GM21423 (cell line): ENCODE measurements at regions not wholly inside any gene's neighbourhood (a gene's known extent, or its start where the extent isn't known, plus 50 kb on each side); places are given as distances from the start of the nearest gene placed in this dataset.
A peak's percentile ranks its signal among the peaks of the same experiment; 100 is the strongest.

Experiments
- ATAC-seq: cut with Tn5 transposase; IDR thresholded peaks from one replicate; pipeline ENCODE4 v1.9.1; 2021; ENCODE audit warnings: mild to moderate bottlenecking, moderate library complexity; ENCODE audit not compliant: unreplicated experiment

- ATAC-seq: no peak
These were observed 281.1 kb upstream of the GRIP1 start for GRCh38 chr12:66960006-66960405.

GRCh38 chr12:66960704-66961690 lies 282.1 kb upstream of the GRIP1 start:
- ATAC-seq: no peak

GRCh38 chr12:66962290-66962689 lies 283.4 kb upstream of the GRIP1 start:
- no peak for ATAC-seq

GRCh38 chr12:66963901-66964300 lies 285.0 kb upstream of the GRIP1 start:
- ATAC-seq: no peak

- no peak for ATAC-seq
These were observed 285.8 kb upstream of the GRIP1 start for GRCh38 chr12:66964629-66965028.

GRCh38 chr12:66965621-66966020 lies 286.7 kb upstream of the GRIP1 start:
- ATAC-seq: no peak

GRCh38 chr12:66971816-66972215 lies 292.9 kb upstream of the GRIP1 start:
- no peak for ATAC-seq

GRCh38 chr12:66976526-66976925 lies 292.6 kb upstream of the CAND1 start:
- ATAC-seq: no peak

- no peak for ATAC-seq
These were observed 290.4 kb upstream of the CAND1 start for GRCh38 chr12:66978802-66979201.

- ATAC-seq: no peak
These were observed 289.9 kb upstream of the CAND1 start for GRCh38 chr12:66979251-66979650.

- no peak for ATAC-seq
These were observed 285.1 kb upstream of the CAND1 start for GRCh38 chr12:66984077-66984476.

- ATAC-seq: no peak
These were observed 284.2 kb upstream of the CAND1 start for GRCh38 chr12:66984962-66985361.

- no peak for ATAC-seq
These were observed 270.0 kb upstream of the CAND1 start for GRCh38 chr12:66999141-66999540.

- ATAC-seq: no peak
These were observed 267.9 kb upstream of the CAND1 start for GRCh38 chr12:67001251-67001650.

GRCh38 chr12:67002720-67003119 lies 266.4 kb upstream of the CAND1 start:
- no peak for ATAC-seq

- ATAC-seq: no peak
These were observed 262.5 kb upstream of the CAND1 start for GRCh38 chr12:67006610-67007009.

- ATAC-seq: no peak
These were observed 254.5 kb upstream of the CAND1 start for GRCh38 chr12:67014642-67015041.

- ATAC-seq: no peak
These were observed 251.1 kb upstream of the CAND1 start for GRCh38 chr12:67018105-67018504.

GRCh38 chr12:67019070-67019469 lies 250.1 kb upstream of the CAND1 start:
- ATAC-seq: no peak

- ATAC-seq: peak; percentile 82
These were observed 243.5 kb upstream of the CAND1 start for GRCh38 chr12:67025543-67026114.

- no peak for ATAC-seq
These were observed 242.5 kb upstream of the CAND1 start for GRCh38 chr12:67026487-67027246.

- ATAC-seq: no peak
These were observed 240.6 kb upstream of the CAND1 start for GRCh38 chr12:67028529-67028928.
